NT2/D1 (cell line): ENCODE measurements at regions not wholly inside any gene's neighbourhood (a gene's known extent, or its start where the extent isn't known, plus 50 kb on each side); places are given as distances from the start of the nearest gene placed in this dataset.

Experiments used
- SUZ12 ChIP-seq: IDR thresholded peaks from 2 replicates; pipeline ENCODE4 v1.6.1; 2011; ENCODE audit not compliant: insufficient read length, insufficient read depth; ENCODE audit errors: extremely low read depth
- YY1 ChIP-seq: IDR thresholded peaks from 2 replicates; pipeline ENCODE4 v1.6.1; 2011; ENCODE audit not compliant: insufficient read length, insufficient read depth
- ZNF274 ChIP-seq: IDR thresholded peaks from 2 replicates; pipeline ENCODE4 v1.6.1; 2011; ENCODE audit warnings: mild to moderate bottlenecking, low read depth, low read length

DNA sequence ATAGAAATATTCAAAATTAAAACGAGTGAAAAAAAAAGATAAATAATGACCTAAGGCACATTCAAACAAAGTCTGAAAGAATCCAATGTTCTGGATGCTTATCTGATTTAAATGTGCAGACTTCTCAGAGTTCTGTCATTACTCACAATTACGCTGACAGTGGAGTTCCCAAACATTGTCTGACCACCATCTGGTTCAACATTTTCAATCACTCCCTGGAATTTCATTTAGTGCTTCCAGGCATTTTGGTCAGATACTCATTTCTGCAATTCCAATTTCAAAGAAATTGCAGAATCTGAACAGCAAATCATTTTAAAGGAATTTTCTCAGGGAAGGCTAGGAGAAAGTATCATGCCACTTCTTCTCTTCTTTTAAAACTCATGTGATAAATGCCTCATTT lies 398.2 kb upstream of the PDE3A start:
- TF ChIP-seq YY1, result no peak
- no peak for TF ChIP-seq ZNF274
- TF ChIP-seq SUZ12, result no peak
